Lower lobe of right lung (tissue), 2 donors: ENCODE measurements at regions not wholly inside any gene's neighbourhood (a gene's known extent, or its start where the extent isn't known, plus 50 kb on each side); places are given as distances from the start of the nearest gene placed in this dataset.

ENCODE experiments used
- ATAC-seq, 2 donors: fragments of 200-7000 bp; cut with Tn5 transposase; one replicate each; pipeline ENCODE4 v1.9.1; 2020 to 2022; ENCODE audit warnings: mild to moderate bottlenecking in 2 of 2, moderate library complexity in 2 of 2
- DNase-seq: peaks from one replicate; pipeline ENCODE4 v3.0.0-alpha.2; 2020
- H3K27ac ChIP-seq: fragments of 200-600 bp; one replicate; pipeline ENCODE4 v1.8.0; 2022
- H3K27me3 ChIP-seq: fragments of 200-600 bp; one replicate; pipeline ENCODE4 v1.8.0; 2022; ENCODE audit warnings: low read depth
- H3K36me3 ChIP-seq: fragments of 200-600 bp; one replicate; pipeline ENCODE4 v1.8.0; 2022; ENCODE audit warnings: mild to moderate bottlenecking
- H3K4me1 ChIP-seq: fragments of 200-600 bp; one replicate; pipeline ENCODE4 v1.8.0; 2022
- H3K4me3 ChIP-seq: fragments of 200-600 bp; one replicate; pipeline ENCODE4 v1.8.0; 2022; ENCODE audit warnings: mild to moderate bottlenecking
- H3K9me3 ChIP-seq: fragments of 200-600 bp; one replicate; pipeline ENCODE4 v1.8.0; 2022
- CTCF ChIP-seq: fragments of 200-600 bp; IDR thresholded peaks from one replicate; pipeline ENCODE4 v1.8.0; 2022; ENCODE audit warnings: antibody characterized with exemption, mild to moderate bottlenecking
- intact Hi-C: fragments of 100-400 bp; cut with DNase I; formaldehyde crosslinking; loops from one replicate; pipeline ENCODE4 v1.11.0; 2022
- donor health status: DM: no; HTN: yes; CAD: no; lungs with severe emphysema.

GRCh38 chr16:63625126-63625525, 1496.7 kb downstream of the CDH11 start:
- DNase-seq: no peak
- no peaks in the 10 kb centered on the region for H3K9me3 ChIP-seq
- ATAC-seq: no peak
- intact Hi-C loops: no loop called here
- H3K4me3 ChIP-seq: no peak overlapping the region
- H3K27ac ChIP-seq: no peak overlapping the region
- TF ChIP-seq CTCF: no peak
- no peaks in the 10 kb centered on the region for H3K27me3 ChIP-seq
- no peaks in the 10 kb centered on the region for H3K36me3 ChIP-seq
- H3K4me1 ChIP-seq: no peaks in the 10 kb centered on the region

- no peak for TF ChIP-seq CTCF
- Histone ChIP-seq H3K36me3 (no peaks in the 10 kb centered on the region), H3K4me3 (no peak overlapping the region), H3K9me3 (no peaks in the 10 kb centered on the region), H3K4me1 (no peaks in the 10 kb centered on the region), H3K27me3 (no peaks in the 10 kb centered on the region), H3K27ac (no peak overlapping the region)
- ATAC-seq (no peak), DNase-seq (no peak)
- intact Hi-C loops: no loop called here
Measured at GRCh38 chr16:63623551-63624039, 1498.3 kb downstream of the CDH11 start.

- Histone ChIP-seq H3K36me3 (no peaks in the 10 kb centered on the region), H3K9me3 (no peaks in the 10 kb centered on the region), H3K27me3 (no peaks in the 10 kb centered on the region), H3K27ac (no peak overlapping the region), H3K4me1 (no peaks in the 10 kb centered on the region), H3K4me3 (no peak overlapping the region)
- no peak for DNase-seq
- ATAC-seq: no peak
- TF ChIP-seq CTCF: no peak
- intact Hi-C loops: no loop called here
Measured at GRCh38 chr16:63618896-63619485, 1502.9 kb downstream of the CDH11 start.

- H3K36me3 ChIP-seq: no peaks in the 10 kb centered on the region
- H3K9me3 ChIP-seq: no peaks in the 10 kb centered on the region
- TF ChIP-seq CTCF: no peak
- intact Hi-C loops: no loop called here
- H3K4me1 ChIP-seq: no peaks in the 10 kb centered on the region
- H3K27me3 ChIP-seq: no peaks in the 10 kb centered on the region
- H3K27ac ChIP-seq: no peak overlapping the region
- ATAC-seq: peak; percentile 16 to 19
- no peak for DNase-seq
- peak overlapping the region; percentile 33 for H3K4me3 ChIP-seq
Measured at GRCh38 chr16:63617990-63618763, 1503.7 kb downstream of the CDH11 start.

GRCh38 chr16:63617047-63617989, 1504.5 kb downstream of the CDH11 start:
- H3K36me3 ChIP-seq: no peaks in the 10 kb centered on the region
- no peaks in the 10 kb centered on the region for H3K27me3 ChIP-seq
- intact Hi-C loops: no loop called here
- peak overlapping the region; percentile 33 for H3K4me3 ChIP-seq
- no peak for TF ChIP-seq CTCF
- H3K27ac ChIP-seq: no peak overlapping the region
- no peaks in the 10 kb centered on the region for H3K4me1 ChIP-seq
- H3K9me3 ChIP-seq: no peaks in the 10 kb centered on the region
- DNase-seq (no peak), ATAC-seq (peak; percentile 33 to 60)
